ENCODE measurements at regions not wholly inside any gene's neighbourhood (a gene's known extent, or its start where the extent isn't known, plus 50 kb on each side); places are given as distances from the start of the nearest gene placed in this dataset.

GRCh38 chr22:34159491-34159890 is 239.2 kb upstream of the LARGE1 start:
- no peak for DNase-seq (ENCODE audit: low spot score)

- no peak for DNase-seq (ENCODE audit: low spot score)
Observed at GRCh38 chr22:34160141-34160783, 240.0 kb upstream of the LARGE1 start.

- no peak for DNase-seq (ENCODE audit: low spot score)
Observed at GRCh38 chr22:34161431-34162123, 241.3 kb upstream of the LARGE1 start.

- DNase-seq (ENCODE audit: low spot score), result no peak
Observed at GRCh38 chr22:34198976-34199375, 278.7 kb upstream of the LARGE1 start.

GRCh38 chr22:34210301-34210700 is 290.0 kb upstream of the LARGE1 start:
- DNase-seq (ENCODE audit: low spot score), result no peak

GRCh38 chr22:34214372-34214771 is 294.1 kb upstream of the LARGE1 start:
- no peak for DNase-seq (ENCODE audit: low spot score)

GRCh38 chr22:34225278-34225677 is 305.0 kb upstream of the LARGE1 start:
- DNase-seq (ENCODE audit: low spot score), result no peak

- DNase-seq (ENCODE audit: low spot score), result no peak
Observed at GRCh38 chr22:34236527-34236926, 316.3 kb upstream of the LARGE1 start.

GRCh38 chr22:34239421-34239820 is 319.1 kb upstream of the LARGE1 start:
- DNase-seq (ENCODE audit: low spot score), result no peak

GRCh38 chr22:34243023-34243422 is 322.7 kb upstream of the LARGE1 start:
- no peak for DNase-seq (ENCODE audit: low spot score)

- DNase-seq (ENCODE audit: low spot score), result no peak
Observed at GRCh38 chr22:34255042-34255441, 334.8 kb upstream of the LARGE1 start.

GRCh38 chr22:34278121-34278520 is 357.8 kb upstream of the LARGE1 start:
- no peak for DNase-seq (ENCODE audit: low spot score)

GRCh38 chr22:34281738-34282137 is 361.5 kb upstream of the LARGE1 start:
- DNase-seq (ENCODE audit: low spot score), result no peak

GRCh38 chr22:34283844-34284243 is 363.6 kb upstream of the LARGE1 start:
- no peak for DNase-seq (ENCODE audit: low spot score)

- DNase-seq (ENCODE audit: low spot score), result no peak
Observed at GRCh38 chr22:34293324-34293723, 373.0 kb upstream of the LARGE1 start.

GRCh38 chr22:34294476-34294875 is 374.2 kb upstream of the LARGE1 start:
- DNase-seq (ENCODE audit: low spot score), result no peak

- no peak for DNase-seq (ENCODE audit: low spot score)
Observed at GRCh38 chr22:34294986-34295385, 374.7 kb upstream of the LARGE1 start.

GRCh38 chr22:34296461-34296860 is 376.2 kb upstream of the LARGE1 start:
- no peak for DNase-seq (ENCODE audit: low spot score)

- no peak for DNase-seq (ENCODE audit: low spot score)
Observed at GRCh38 chr22:34297536-34298120, 377.4 kb upstream of the LARGE1 start.

GRCh38 chr22:34299496-34299895 is 379.2 kb upstream of the LARGE1 start:
- DNase-seq (ENCODE audit: low spot score), result no peak

- no peak for DNase-seq (ENCODE audit: low spot score)
Observed at GRCh38 chr22:34301569-34301968, 381.3 kb upstream of the LARGE1 start.

GRCh38 chr22:34303656-34304055 is 383.4 kb upstream of the LARGE1 start:
- no peak for DNase-seq (ENCODE audit: low spot score)

GRCh38 chr22:34306361-34306760 is 386.1 kb upstream of the LARGE1 start:
- no peak for DNase-seq (ENCODE audit: low spot score)

- no peak for DNase-seq (ENCODE audit: low spot score)
Observed at GRCh38 chr22:34308101-34308500, 387.8 kb upstream of the LARGE1 start.
